ENCODE measurements at regions not wholly inside any gene's neighbourhood (a gene's known extent, or its start where the extent isn't known, plus 50 kb on each side); places are given as distances from the start of the nearest gene placed in this dataset.

DNA sequence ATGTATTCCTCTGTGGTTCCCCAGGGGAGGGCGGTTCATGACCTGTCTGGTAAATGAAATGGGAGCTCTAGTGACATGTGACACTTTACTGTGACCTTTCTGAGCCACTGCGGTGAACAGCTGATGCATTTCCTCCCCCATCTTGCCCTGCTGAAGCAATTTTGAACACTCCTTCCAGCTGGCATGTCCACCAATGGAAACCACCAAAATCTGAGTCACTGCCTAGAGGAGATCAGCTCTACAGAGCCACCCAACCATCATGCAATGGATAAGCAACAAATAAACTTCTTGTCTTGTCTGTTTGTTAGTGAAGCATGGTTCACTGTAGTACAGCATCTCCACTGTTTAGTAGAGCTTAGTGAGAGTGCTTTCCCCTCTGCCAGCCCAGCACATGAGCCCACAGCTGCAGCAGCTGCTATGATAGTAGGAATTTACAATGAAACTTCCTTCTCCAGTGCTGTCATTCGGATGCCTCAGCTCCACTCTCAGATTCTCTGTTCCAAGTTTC lies 479.4 kb downstream of the NTRK3 start:
- CTCF ChIA-PET, result no interaction called here
- Histone ChIP-seq H3K9me3 (ENCODE audit: control insufficient read depth, insufficient read depth, low read depth, low read length) (no peaks in the 10 kb centered on the region), H3K36me3 (ENCODE audit: control insufficient read depth, insufficient read depth, low read length) (no peaks in the 10 kb centered on the region), H3K27ac (ENCODE audit: low read length) (no peak overlapping the region), H3K4me1 (ENCODE audit: control insufficient read depth, insufficient read depth, low read length) (no peaks in the 10 kb centered on the region), H3K4me3 (ENCODE audit: low read depth in 2 of 2, low read length in 2 of 2) (no peak overlapping the region), H3K27me3 (ENCODE audit: control insufficient read depth, insufficient read depth, low read length) (no peaks in the 10 kb centered on the region)
- TF ChIP-seq SIN3A (IDR thresholded peaks at IDR 0.05; ENCODE audit: borderline replicate concordance, insufficient read depth, low read depth, low read length) (no peak), TCF7L2 (IDR thresholded peaks at IDR 0.05; ENCODE audit: low read depth, low read length) (no peak), POLR2AphosphoS5 (IDR thresholded peaks at IDR 0.05; ENCODE audit: low read depth, low read length) (no peak)
- TF ChIP-seq, protein P1, sequence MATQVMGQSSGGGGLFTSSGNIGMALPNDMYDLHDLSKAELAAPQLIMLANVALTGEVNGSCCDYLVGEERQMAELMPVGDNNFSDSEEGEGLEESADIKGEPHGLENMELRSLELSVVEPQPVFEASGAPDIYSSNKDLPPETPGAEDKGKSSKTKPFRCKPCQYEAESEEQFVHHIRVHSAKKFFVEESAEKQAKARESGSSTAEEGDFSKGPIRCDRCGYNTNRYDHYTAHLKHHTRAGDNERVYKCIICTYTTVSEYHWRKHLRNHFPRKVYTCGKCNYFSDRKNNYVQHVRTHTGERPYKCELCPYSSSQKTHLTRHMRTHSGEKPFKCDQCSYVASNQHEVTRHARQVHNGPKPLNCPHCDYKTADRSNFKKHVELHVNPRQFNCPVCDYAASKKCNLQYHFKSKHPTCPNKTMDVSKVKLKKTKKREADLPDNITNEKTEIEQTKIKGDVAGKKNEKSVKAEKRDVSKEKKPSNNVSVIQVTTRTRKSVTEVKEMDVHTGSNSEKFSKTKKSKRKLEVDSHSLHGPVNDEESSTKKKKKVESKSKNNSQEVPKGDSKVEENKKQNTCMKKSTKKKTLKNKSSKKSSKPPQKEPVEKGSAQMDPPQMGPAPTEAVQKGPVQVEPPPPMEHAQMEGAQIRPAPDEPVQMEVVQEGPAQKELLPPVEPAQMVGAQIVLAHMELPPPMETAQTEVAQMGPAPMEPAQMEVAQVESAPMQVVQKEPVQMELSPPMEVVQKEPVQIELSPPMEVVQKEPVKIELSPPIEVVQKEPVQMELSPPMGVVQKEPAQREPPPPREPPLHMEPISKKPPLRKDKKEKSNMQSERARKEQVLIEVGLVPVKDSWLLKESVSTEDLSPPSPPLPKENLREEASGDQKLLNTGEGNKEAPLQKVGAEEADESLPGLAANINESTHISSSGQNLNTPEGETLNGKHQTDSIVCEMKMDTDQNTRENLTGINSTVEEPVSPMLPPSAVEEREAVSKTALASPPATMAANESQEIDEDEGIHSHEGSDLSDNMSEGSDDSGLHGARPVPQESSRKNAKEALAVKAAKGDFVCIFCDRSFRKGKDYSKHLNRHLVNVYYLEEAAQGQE (IDR thresholded peaks at IDR 0.05; ENCODE audit: insufficient read depth in 1 of 2, low read depth in 2 of 2, low read length in 1 of 2), result no peak
- TF ChIP-seq, protein P2, sequence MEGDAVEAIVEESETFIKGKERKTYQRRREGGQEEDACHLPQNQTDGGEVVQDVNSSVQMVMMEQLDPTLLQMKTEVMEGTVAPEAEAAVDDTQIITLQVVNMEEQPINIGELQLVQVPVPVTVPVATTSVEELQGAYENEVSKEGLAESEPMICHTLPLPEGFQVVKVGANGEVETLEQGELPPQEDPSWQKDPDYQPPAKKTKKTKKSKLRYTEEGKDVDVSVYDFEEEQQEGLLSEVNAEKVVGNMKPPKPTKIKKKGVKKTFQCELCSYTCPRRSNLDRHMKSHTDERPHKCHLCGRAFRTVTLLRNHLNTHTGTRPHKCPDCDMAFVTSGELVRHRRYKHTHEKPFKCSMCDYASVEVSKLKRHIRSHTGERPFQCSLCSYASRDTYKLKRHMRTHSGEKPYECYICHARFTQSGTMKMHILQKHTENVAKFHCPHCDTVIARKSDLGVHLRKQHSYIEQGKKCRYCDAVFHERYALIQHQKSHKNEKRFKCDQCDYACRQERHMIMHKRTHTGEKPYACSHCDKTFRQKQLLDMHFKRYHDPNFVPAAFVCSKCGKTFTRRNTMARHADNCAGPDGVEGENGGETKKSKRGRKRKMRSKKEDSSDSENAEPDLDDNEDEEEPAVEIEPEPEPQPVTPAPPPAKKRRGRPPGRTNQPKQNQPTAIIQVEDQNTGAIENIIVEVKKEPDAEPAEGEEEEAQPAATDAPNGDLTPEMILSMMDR (IDR thresholded peaks at IDR 0.05), result no peak
- intact Hi-C loops (cut with micrococcal nuclease; ENCODE audit: unreplicated experiment) (no loop called here), in situ Hi-C loops (cut with HindIII; ENCODE audit: low pct_unique_long_range_greater_than_20kb, low sequenced_read_pairs) (no loop called here)
- POLR2A ChIA-PET, result no interaction called here
- no peak for DNase-seq (ENCODE audit: low read depth, low spot score)
- BruUV-seq (replicated peaks), result no TSS peak
- no peak for ATAC-seq

DNA sequence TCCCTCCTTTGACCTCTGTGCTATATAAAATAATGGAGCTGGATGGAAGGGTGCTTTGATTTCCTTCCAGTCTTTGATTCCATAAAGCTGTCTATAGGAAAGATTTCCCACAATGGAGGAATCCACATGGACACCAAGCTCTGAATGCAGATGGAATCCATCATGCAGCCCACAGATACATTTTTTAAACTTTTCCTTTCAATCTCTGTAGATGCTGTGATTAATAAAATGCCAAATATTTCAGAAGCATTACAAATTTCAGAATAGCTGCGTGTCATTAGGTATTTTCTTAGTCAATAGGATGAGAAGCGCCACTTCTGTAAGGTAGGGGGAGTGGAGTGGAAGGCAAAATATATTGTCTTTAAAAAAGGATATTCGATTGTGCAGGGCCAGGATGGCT lies 489.0 kb downstream of the NTRK3 start:
- CTCF ChIA-PET, result no interaction called here
- POLR2A ChIA-PET, result no interaction called here
- Histone ChIP-seq H3K4me3 (ENCODE audit: low read depth in 2 of 2, low read length in 2 of 2) (no peak overlapping the region), H3K27me3 (ENCODE audit: control insufficient read depth, insufficient read depth, low read length) (no peaks in the 10 kb centered on the region), H3K4me1 (ENCODE audit: control insufficient read depth, insufficient read depth, low read length) (no peaks in the 10 kb centered on the region), H3K27ac (ENCODE audit: low read length) (no peak overlapping the region), H3K36me3 (ENCODE audit: control insufficient read depth, insufficient read depth, low read length) (no peaks in the 10 kb centered on the region), H3K9me3 (ENCODE audit: control insufficient read depth, insufficient read depth, low read depth, low read length) (no peaks in the 10 kb centered on the region)
- intact Hi-C loops (cut with micrococcal nuclease; ENCODE audit: unreplicated experiment), result no loop called here
- DNase-seq (ENCODE audit: low read depth, low spot score) (no peak), ATAC-seq (no peak)
- TF ChIP-seq, protein P1 (IDR thresholded peaks at IDR 0.05; ENCODE audit: insufficient read depth in 1 of 2, low read depth in 2 of 2, low read length in 1 of 2), result no peak
- TF ChIP-seq, protein P2 (IDR thresholded peaks at IDR 0.05), result no peak
- TF ChIP-seq TCF7L2 (IDR thresholded peaks at IDR 0.05; ENCODE audit: low read depth, low read length), result no peak
- TF ChIP-seq POLR2AphosphoS5 (IDR thresholded peaks at IDR 0.05; ENCODE audit: low read depth, low read length), result no peak
- no peak for TF ChIP-seq SIN3A (IDR thresholded peaks at IDR 0.05; ENCODE audit: borderline replicate concordance, insufficient read depth, low read depth, low read length)
- no TSS peak for BruUV-seq (replicated peaks)
- in situ Hi-C loops (cut with HindIII; ENCODE audit: low pct_unique_long_range_greater_than_20kb, low sequenced_read_pairs), result no loop called here
